Sigmoid colon (tissue), 4 donors: ENCODE measurements at regions not wholly inside any gene's neighbourhood (a gene's known extent, or its start where the extent isn't known, plus 50 kb on each side); places are given as distances from the start of the nearest gene placed in this dataset.

Experiments used
- EP300 ChIP-seq, 4 donors: sonication (generic); formaldehyde crosslinking; IDR thresholded peaks; one replicate each; pipeline ENCODE4 v1.6.1; 2017; ENCODE audit warnings: antibody characterized with exemption in 4 of 4
- POLR2A ChIP-seq, 2 donors: fragments of 450-650 bp; IDR thresholded peaks; one replicate each; pipeline ENCODE4 v1.6.1; 2016; ENCODE audit warnings: antibody characterized with exemption in 2 of 2, mild to moderate bottlenecking in 2 of 2, moderate library complexity in 2 of 2
- POLR2AphosphoS5 ChIP-seq, 4 donors: sonication (generic); formaldehyde crosslinking; IDR thresholded peaks; one replicate each; pipeline ENCODE4 v1.6.1; 2017; ENCODE audit warnings: antibody characterized with exemption in 4 of 4
- TF ChIP-seq, protein P1 (sequence below), 4 experiments: fragments of 450-650 bp in 3 of 4; fragments of 200-600 bp in 1 of 4; IDR thresholded peaks; one replicate each; pipeline ENCODE4 v1.5.1; 2016 to 2019; ENCODE audit warnings: antibody characterized with exemption in 4 of 4, mild to moderate bottlenecking in 3 of 4, moderate library complexity in 2 of 4

DNA sequence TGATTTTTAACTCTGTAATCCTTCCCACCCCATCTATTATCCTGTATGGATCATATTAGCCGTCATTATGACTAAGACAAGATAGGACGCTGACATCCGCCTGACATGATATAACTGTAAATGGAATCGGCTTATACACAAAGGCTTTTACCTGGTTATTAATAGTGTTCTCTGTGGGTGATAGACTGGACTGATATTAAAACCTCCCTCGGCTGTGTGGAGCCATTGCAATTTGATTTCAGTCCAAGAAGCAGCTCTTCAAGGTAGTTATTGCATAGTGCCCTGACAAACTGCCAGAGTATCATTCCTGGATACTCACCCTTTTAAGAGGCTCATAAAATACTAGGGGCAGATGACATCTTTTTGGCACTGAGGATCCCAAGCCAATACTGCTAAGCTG, 226.1 kb upstream of the HNRNPA3 start:
- TF ChIP-seq POLR2AphosphoS5 (IDR thresholded peaks at IDR 0.05) = peak in 2 of 4 donors; percentile 26 to 41
- TF ChIP-seq, protein P1, sequence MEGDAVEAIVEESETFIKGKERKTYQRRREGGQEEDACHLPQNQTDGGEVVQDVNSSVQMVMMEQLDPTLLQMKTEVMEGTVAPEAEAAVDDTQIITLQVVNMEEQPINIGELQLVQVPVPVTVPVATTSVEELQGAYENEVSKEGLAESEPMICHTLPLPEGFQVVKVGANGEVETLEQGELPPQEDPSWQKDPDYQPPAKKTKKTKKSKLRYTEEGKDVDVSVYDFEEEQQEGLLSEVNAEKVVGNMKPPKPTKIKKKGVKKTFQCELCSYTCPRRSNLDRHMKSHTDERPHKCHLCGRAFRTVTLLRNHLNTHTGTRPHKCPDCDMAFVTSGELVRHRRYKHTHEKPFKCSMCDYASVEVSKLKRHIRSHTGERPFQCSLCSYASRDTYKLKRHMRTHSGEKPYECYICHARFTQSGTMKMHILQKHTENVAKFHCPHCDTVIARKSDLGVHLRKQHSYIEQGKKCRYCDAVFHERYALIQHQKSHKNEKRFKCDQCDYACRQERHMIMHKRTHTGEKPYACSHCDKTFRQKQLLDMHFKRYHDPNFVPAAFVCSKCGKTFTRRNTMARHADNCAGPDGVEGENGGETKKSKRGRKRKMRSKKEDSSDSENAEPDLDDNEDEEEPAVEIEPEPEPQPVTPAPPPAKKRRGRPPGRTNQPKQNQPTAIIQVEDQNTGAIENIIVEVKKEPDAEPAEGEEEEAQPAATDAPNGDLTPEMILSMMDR (IDR thresholded peaks at IDR 0.05) = no peak
- no peak for TF ChIP-seq POLR2A (IDR thresholded peaks at IDR 0.05)
- no peak for TF ChIP-seq EP300 (IDR thresholded peaks at IDR 0.05)
